ENCODE measurements at regions not wholly inside any gene's neighbourhood (a gene's known extent, or its start where the extent isn't known, plus 50 kb on each side); places are given as distances from the start of the nearest gene placed in this dataset.

DNA sequence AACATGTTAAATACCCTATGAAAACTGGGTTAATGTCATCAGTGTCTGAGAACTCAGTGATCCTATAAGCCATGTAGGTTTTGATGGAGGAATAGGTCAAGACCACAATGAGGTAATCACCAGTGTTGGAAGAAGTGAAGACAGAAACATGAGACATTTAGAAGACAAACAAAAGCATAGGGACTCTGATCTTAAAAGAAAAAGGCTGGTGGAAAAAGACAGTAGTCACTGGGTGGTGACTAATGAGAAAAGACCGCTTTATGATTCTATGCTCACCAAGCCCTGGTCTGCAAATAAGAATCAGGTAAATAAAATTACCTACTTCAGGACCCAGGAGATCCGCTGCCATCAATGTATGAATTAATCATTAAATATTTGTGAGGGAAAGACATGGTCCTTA, 271.9 kb downstream of the GPD2 start:
- intact Hi-C loops (cut with micrococcal nuclease) (no loop called here), dilution Hi-C loops (cut with MboI; ENCODE audit: extremely low pct_ligation_motif_present, low sequenced_read_pairs) (no loop called here)
- Histone ChIP-seq H3K36me3 (ENCODE audit: control insufficient read depth in 2 of 2, extremely low read depth in 1 of 2, insufficient read depth in 2 of 2, low read length in 2 of 2) (no peaks in the 10 kb centered on the region), H3K27ac (ENCODE audit: insufficient read depth, low read depth, low read length) (no peak overlapping the region), H3K4me3 (replicated peaks in 1 of 3; ENCODE audit: insufficient read depth in 1 of 3, low read depth in 1 of 3, low read length in 3 of 3) (no peak overlapping the region), H3K79me2 (ENCODE audit: control insufficient read depth, insufficient read depth, low read length) (no peaks in the 10 kb centered on the region), H3K9ac (replicated peaks; ENCODE audit: extremely low read depth, insufficient read depth, low read length) (no peak overlapping the region), H3K9me1 (replicated peaks; ENCODE audit: control insufficient read depth, extremely low read depth, insufficient read depth, low read length) (no peaks in the 10 kb centered on the region), H3K4me1 (ENCODE audit: control insufficient read depth, extremely low read depth, insufficient read depth, low read length) (no peaks in the 10 kb centered on the region), H2AFZ (ENCODE audit: low read depth, low read length) (no peak overlapping the region), H4K20me1 (replicated peaks; ENCODE audit: control insufficient read depth, extremely low read depth, insufficient read depth, low read length) (no peaks in the 10 kb centered on the region), H3K27me3 (ENCODE audit: control insufficient read depth in 2 of 2, insufficient read depth in 2 of 2, low read length in 2 of 2) (no peaks in the 10 kb centered on the region), H3K4me2 (ENCODE audit: insufficient read depth, low read length) (no peak overlapping the region), H3K9me3 (replicated peaks; ENCODE audit: control insufficient read depth, insufficient read depth, low read length) (no peaks in the 10 kb centered on the region)
- ChIA-PET POLR2A (no interaction called here), CTCF (no interaction called here)
- no peak for FAIRE-seq
- TF ChIP-seq JUN (IDR thresholded peaks at IDR 0.05; ENCODE audit: borderline replicate concordance, insufficient read depth, insufficient read length, low read depth): no peak
- TF ChIP-seq, protein P1, sequence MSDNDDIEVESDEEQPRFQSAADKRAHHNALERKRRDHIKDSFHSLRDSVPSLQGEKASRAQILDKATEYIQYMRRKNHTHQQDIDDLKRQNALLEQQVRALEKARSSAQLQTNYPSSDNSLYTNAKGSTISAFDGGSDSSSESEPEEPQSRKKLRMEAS (IDR thresholded peaks at IDR 0.05; ENCODE audit: insufficient read depth, insufficient read length): no peak
- TF ChIP-seq GATA2 (IDR thresholded peaks at IDR 0.05; ENCODE audit: insufficient read depth, insufficient read length, low read depth, low read length): no peak
- TF ChIP-seq MYC (IDR thresholded peaks at IDR 0.05; ENCODE audit: low read depth, low read length): no peak
- no peak for TF ChIP-seq POLR2AphosphoS5 (IDR thresholded peaks at IDR 0.05; ENCODE audit: insufficient read depth, low read depth, low read length)
- BruUV-seq (replicated peaks): no TSS peak
- DNase-seq (ENCODE audit: low read depth, low spot score): no peak

DNA sequence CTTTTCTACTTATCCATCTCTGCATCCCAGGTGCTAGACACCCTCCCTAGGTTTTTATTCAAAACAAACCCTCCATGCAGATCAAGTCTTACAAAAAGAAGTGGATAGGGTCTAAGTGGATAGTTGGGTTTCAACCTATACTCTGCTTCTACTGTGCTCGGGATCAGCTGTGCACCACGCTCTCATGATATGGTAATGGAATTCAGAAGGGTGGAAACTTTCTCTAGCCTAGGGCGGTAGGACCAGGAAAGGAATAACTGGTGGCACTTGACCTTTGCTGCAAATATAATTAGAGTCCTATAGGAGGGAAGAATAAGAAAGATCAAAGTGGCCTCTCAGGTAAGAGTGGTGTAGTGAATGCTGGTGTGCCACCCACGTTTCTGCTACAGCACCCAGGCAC, 272.9 kb downstream of the GPD2 start:
- no peaks in the 10 kb centered on the region for H3K79me2 ChIP-seq (ENCODE audit: control insufficient read depth, insufficient read depth, low read length)
- no peaks in the 10 kb centered on the region for H3K9me1 ChIP-seq (replicated peaks; ENCODE audit: control insufficient read depth, extremely low read depth, insufficient read depth, low read length)
- H3K4me1 ChIP-seq (ENCODE audit: control insufficient read depth, extremely low read depth, insufficient read depth, low read length): no peaks in the 10 kb centered on the region
- H2AFZ ChIP-seq (ENCODE audit: low read depth, low read length): no peak overlapping the region
- no peak overlapping the region for H3K9ac ChIP-seq (replicated peaks; ENCODE audit: extremely low read depth, insufficient read depth, low read length)
- DNase-seq (ENCODE audit: low read depth, low spot score): no peak
- intact Hi-C loops (cut with micrococcal nuclease) (no loop called here), dilution Hi-C loops (cut with MboI; ENCODE audit: extremely low pct_ligation_motif_present, low sequenced_read_pairs) (no loop called here)
- H3K4me2 ChIP-seq (ENCODE audit: insufficient read depth, low read length): no peak overlapping the region
- no TSS peak for BruUV-seq (replicated peaks)
- H3K36me3 ChIP-seq (ENCODE audit: control insufficient read depth in 2 of 2, extremely low read depth in 1 of 2, insufficient read depth in 2 of 2, low read length in 2 of 2): no peaks in the 10 kb centered on the region
- ChIA-PET POLR2A (no interaction called here), CTCF (no interaction called here)
- FAIRE-seq: no peak
- no peaks in the 10 kb centered on the region for H3K9me3 ChIP-seq (replicated peaks; ENCODE audit: control insufficient read depth, insufficient read depth, low read length)
- no peak overlapping the region for H3K4me3 ChIP-seq (replicated peaks in 1 of 3; ENCODE audit: insufficient read depth in 1 of 3, low read depth in 1 of 3, low read length in 3 of 3)
- H3K27me3 ChIP-seq (ENCODE audit: control insufficient read depth in 2 of 2, insufficient read depth in 2 of 2, low read length in 2 of 2): no peaks in the 10 kb centered on the region
- H4K20me1 ChIP-seq (replicated peaks; ENCODE audit: control insufficient read depth, extremely low read depth, insufficient read depth, low read length): no peaks in the 10 kb centered on the region
- TF ChIP-seq, protein P2, sequence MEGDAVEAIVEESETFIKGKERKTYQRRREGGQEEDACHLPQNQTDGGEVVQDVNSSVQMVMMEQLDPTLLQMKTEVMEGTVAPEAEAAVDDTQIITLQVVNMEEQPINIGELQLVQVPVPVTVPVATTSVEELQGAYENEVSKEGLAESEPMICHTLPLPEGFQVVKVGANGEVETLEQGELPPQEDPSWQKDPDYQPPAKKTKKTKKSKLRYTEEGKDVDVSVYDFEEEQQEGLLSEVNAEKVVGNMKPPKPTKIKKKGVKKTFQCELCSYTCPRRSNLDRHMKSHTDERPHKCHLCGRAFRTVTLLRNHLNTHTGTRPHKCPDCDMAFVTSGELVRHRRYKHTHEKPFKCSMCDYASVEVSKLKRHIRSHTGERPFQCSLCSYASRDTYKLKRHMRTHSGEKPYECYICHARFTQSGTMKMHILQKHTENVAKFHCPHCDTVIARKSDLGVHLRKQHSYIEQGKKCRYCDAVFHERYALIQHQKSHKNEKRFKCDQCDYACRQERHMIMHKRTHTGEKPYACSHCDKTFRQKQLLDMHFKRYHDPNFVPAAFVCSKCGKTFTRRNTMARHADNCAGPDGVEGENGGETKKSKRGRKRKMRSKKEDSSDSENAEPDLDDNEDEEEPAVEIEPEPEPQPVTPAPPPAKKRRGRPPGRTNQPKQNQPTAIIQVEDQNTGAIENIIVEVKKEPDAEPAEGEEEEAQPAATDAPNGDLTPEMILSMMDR (IDR thresholded peaks at IDR 0.05; ENCODE audit: extremely low read depth in 1 of 2, insufficient read depth in 1 of 2, low read depth in 1 of 2, low read length in 2 of 2): no peak
- TF ChIP-seq POLR2AphosphoS5 (IDR thresholded peaks at IDR 0.05; ENCODE audit: insufficient read depth, low read depth, low read length): no peak
- TF ChIP-seq, protein P1 (IDR thresholded peaks at IDR 0.05; ENCODE audit: insufficient read depth, insufficient read length): no peak
- no peak for TF ChIP-seq FOS (IDR thresholded peaks at IDR 0.05; ENCODE audit: borderline replicate concordance, insufficient read depth, low read length)
- TF ChIP-seq MYC (IDR thresholded peaks at IDR 0.05; ENCODE audit: low read depth, low read length): no peak
- no peak for TF ChIP-seq GATA2 (IDR thresholded peaks at IDR 0.05; ENCODE audit: insufficient read depth, insufficient read length, low read depth, low read length)
- no peak for TF ChIP-seq POLR2A (IDR thresholded peaks at IDR 0.05; ENCODE audit: low read depth, low read length)
- no peak for TF ChIP-seq JUN (IDR thresholded peaks at IDR 0.05; ENCODE audit: borderline replicate concordance, insufficient read depth, insufficient read length, low read depth)
- no peak for TF ChIP-seq EZH2 (IDR thresholded peaks at IDR 0.05; ENCODE audit: borderline replicate concordance, low read depth, low read length, severe bottlenecking)
- no peak overlapping the region for H3K27ac ChIP-seq (ENCODE audit: insufficient read depth, low read depth, low read length)

All from endothelial cell of umbilical vein (primary cell).